Fibroblast of lung (primary cell): ENCODE measurements at regions not wholly inside any gene's neighbourhood (a gene's known extent, or its start where the extent isn't known, plus 50 kb on each side); places are given as distances from the start of the nearest gene placed in this dataset.

ENCODE experiments used
- DNase-seq, 2 donors: peaks; one replicate each; pipeline versions ENCODE4 v3.0.0 to v3.0.0-alpha.2; 2010; ENCODE audit warnings: low read depth in 2 of 2
- H2AFZ ChIP-seq: 2 replicates; pipeline ENCODE4 v1.5.1; 2012; ENCODE audit warnings: low read length, control low read depth, inconsistent platforms
- H3K27ac ChIP-seq: 2 replicates; pipeline ENCODE4 v1.5.1; 2011; ENCODE audit warnings: low read length, control low read depth; ENCODE audit not compliant: insufficient read depth
- H3K27me3 ChIP-seq: 2 replicates; pipeline ENCODE4 v1.5.1; 2011; ENCODE audit warnings: mild to moderate bottlenecking, low read length; ENCODE audit not compliant: control insufficient read depth, insufficient read depth
- H3K36me3 ChIP-seq: 2 replicates; pipeline ENCODE4 v1.5.1; 2011; ENCODE audit warnings: low read length; ENCODE audit not compliant: control insufficient read depth, insufficient read depth
- H3K4me1 ChIP-seq: 2 replicates; pipeline ENCODE4 v1.5.1; 2011; ENCODE audit warnings: low read length; ENCODE audit not compliant: control insufficient read depth, insufficient read depth; ENCODE audit errors: extremely low read depth
- H3K4me2 ChIP-seq: 2 replicates; pipeline ENCODE4 v1.5.1; 2011; ENCODE audit warnings: low read length, control low read depth; ENCODE audit not compliant: insufficient read depth; ENCODE audit errors: extremely low read depth
- H3K4me3 ChIP-seq, 4 experiments: fragments of 200-600 bp in 1 of 4; sonication (generic) in 1 of 4; replicated peaks in 1 of 4; 2 replicates each; pipeline ENCODE4 v1.5.1; 2011 to 2016; ENCODE audit warnings: low read length in 4 of 4, low read depth in 3 of 4, mild to moderate bottlenecking in 3 of 4, control low read depth in 2 of 4, inconsistent platforms in 1 of 4, mixed read lengths in 1 of 4; ENCODE audit not compliant: insufficient read depth in 1 of 4; ENCODE audit errors: control extremely low read depth in 1 of 4
- H3K79me2 ChIP-seq: 2 replicates; pipeline ENCODE4 v1.5.1; 2012; ENCODE audit warnings: mild to moderate bottlenecking, low read length, inconsistent platforms; ENCODE audit not compliant: control insufficient read depth, insufficient read depth
- H3K9ac ChIP-seq: 2 replicates; pipeline ENCODE4 v1.5.1; 2011; ENCODE audit warnings: mild to moderate bottlenecking, low read length, control low read depth; ENCODE audit not compliant: insufficient read depth
- H3K9me3 ChIP-seq: 2 replicates; pipeline ENCODE4 v1.5.1; 2012; ENCODE audit warnings: low read depth, low read length; ENCODE audit not compliant: control insufficient read depth, insufficient read depth
- H4K20me1 ChIP-seq: 2 replicates; pipeline ENCODE4 v1.5.1; 2011; ENCODE audit warnings: low read length; ENCODE audit not compliant: control insufficient read depth, insufficient read depth; ENCODE audit errors: extremely low read depth
- EZH2 ChIP-seq: IDR thresholded peaks from 2 replicates; pipeline ENCODE4 v1.5.1; 2012; ENCODE audit warnings: low read length, control low read depth, mild to moderate bottlenecking; ENCODE audit errors: missing control alignments
- TF ChIP-seq, protein P1 (sequence below), 2 donors: IDR thresholded peaks in 1 of 2; conservative IDR thresholded peaks in 1 of 2; 1 replicate in 1 of 2; 2 replicates in 1 of 2; pipeline ENCODE4 v1.5.1; 2011 to 2012; ENCODE audit warnings: low read length in 2 of 2, control low read depth in 1 of 2, inconsistent platforms in 1 of 2, low read depth in 1 of 2, mild to moderate bottlenecking in 1 of 2

GRCh38 chr6:170210651-170211403, 80.1 kb downstream of the DLL1 start:
- Histone ChIP-seq H3K4me2 (no peak overlapping the region), H3K4me3 (no peak overlapping the region), H3K27ac (no peak overlapping the region), H3K9me3 (peaks cover 1% of the 10 kb centered on the region), H4K20me1 (no peaks in the 10 kb centered on the region), H3K79me2 (no peaks in the 10 kb centered on the region), H2AFZ (no peak overlapping the region), H3K4me1 (no peaks in the 10 kb centered on the region), H3K27me3 (no peaks in the 10 kb centered on the region), H3K9ac (no peak overlapping the region), H3K36me3 (no peaks in the 10 kb centered on the region)
- no peak for DNase-seq
- TF ChIP-seq EZH2, result no peak
- TF ChIP-seq, protein P1, sequence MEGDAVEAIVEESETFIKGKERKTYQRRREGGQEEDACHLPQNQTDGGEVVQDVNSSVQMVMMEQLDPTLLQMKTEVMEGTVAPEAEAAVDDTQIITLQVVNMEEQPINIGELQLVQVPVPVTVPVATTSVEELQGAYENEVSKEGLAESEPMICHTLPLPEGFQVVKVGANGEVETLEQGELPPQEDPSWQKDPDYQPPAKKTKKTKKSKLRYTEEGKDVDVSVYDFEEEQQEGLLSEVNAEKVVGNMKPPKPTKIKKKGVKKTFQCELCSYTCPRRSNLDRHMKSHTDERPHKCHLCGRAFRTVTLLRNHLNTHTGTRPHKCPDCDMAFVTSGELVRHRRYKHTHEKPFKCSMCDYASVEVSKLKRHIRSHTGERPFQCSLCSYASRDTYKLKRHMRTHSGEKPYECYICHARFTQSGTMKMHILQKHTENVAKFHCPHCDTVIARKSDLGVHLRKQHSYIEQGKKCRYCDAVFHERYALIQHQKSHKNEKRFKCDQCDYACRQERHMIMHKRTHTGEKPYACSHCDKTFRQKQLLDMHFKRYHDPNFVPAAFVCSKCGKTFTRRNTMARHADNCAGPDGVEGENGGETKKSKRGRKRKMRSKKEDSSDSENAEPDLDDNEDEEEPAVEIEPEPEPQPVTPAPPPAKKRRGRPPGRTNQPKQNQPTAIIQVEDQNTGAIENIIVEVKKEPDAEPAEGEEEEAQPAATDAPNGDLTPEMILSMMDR (conservative IDR thresholded peaks at IDR 0.05 in 1 of 2, IDR thresholded peaks at IDR 0.05 in 1 of 2; ENCODE audit: low read depth in 1 of 2, low read length in 2 of 2), result no peak

DNA sequence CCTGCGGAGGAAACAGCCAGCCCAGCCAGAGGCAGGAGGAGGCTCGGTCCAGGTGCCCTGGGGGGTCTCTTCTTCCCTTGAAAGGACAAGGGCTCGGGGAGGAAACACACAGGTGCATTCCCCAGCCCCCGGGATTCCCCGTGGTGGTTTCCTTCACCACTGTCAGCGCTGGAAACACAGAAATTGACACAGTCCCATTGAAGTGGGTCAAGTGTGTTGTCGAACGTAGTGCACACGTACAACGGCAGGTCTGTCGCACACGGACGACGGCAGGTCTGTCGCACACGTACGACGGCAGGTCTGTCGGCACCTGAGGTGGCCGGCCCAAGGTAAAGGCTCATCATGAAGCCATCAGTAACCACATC, 80.9 kb downstream of the DLL1 start:
- no peaks in the 10 kb centered on the region for H3K36me3 ChIP-seq
- no peaks in the 10 kb centered on the region for H3K4me1 ChIP-seq
- peaks cover 1% of the 10 kb centered on the region for H3K9me3 ChIP-seq
- no peak overlapping the region for H3K4me3 ChIP-seq
- no peak overlapping the region for H3K4me2 ChIP-seq
- no peak for DNase-seq
- no peaks in the 10 kb centered on the region for H3K79me2 ChIP-seq
- no peak for TF ChIP-seq EZH2
- TF ChIP-seq, protein P1 (conservative IDR thresholded peaks at IDR 0.05 in 1 of 2, IDR thresholded peaks at IDR 0.05 in 1 of 2; ENCODE audit: low read depth in 1 of 2, low read length in 2 of 2), result no peak
- no peak overlapping the region for H3K27ac ChIP-seq
- H2AFZ ChIP-seq, result no peak overlapping the region
- no peaks in the 10 kb centered on the region for H4K20me1 ChIP-seq
- no peak overlapping the region for H3K9ac ChIP-seq
- no peaks in the 10 kb centered on the region for H3K27me3 ChIP-seq

- Histone ChIP-seq H3K4me2 (no peak overlapping the region), H3K27me3 (no peaks in the 10 kb centered on the region), H2AFZ (no peak overlapping the region), H3K9ac (no peak overlapping the region), H3K4me3 (no peak overlapping the region), H3K4me1 (no peaks in the 10 kb centered on the region), H3K9me3 (peaks cover 1% of the 10 kb centered on the region), H3K36me3 (no peaks in the 10 kb centered on the region), H4K20me1 (no peaks in the 10 kb centered on the region), H3K79me2 (no peaks in the 10 kb centered on the region), H3K27ac (no peak overlapping the region)
- no peak for DNase-seq
- no peak for TF ChIP-seq EZH2
- TF ChIP-seq, protein P1 (conservative IDR thresholded peaks at IDR 0.05 in 1 of 2, IDR thresholded peaks at IDR 0.05 in 1 of 2; ENCODE audit: low read depth in 1 of 2, low read length in 2 of 2), result no peak
Measured at GRCh38 chr6:170209354-170210025, 81.4 kb downstream of the DLL1 start.
